ENCODE measurements at regions not wholly inside any gene's neighbourhood (a gene's known extent, or its start where the extent isn't known, plus 50 kb on each side); places are given as distances from the start of the nearest gene placed in this dataset.
A peak's percentile ranks its signal among the peaks of the same experiment; 100 is the strongest.

- no peak for DNase-seq
Measured at GRCh38 chr14:104292084-104292970, 153.9 kb downstream of the KIF26A start.

GRCh38 chr14:104293231-104293841 lies 154.9 kb downstream of the KIF26A start:
- DNase-seq, result no peak

GRCh38 chr14:104293851-104294627 lies 155.7 kb downstream of the KIF26A start:
- peak in 1 of 2 experiments; percentile 23 for DNase-seq

GRCh38 chr14:104294628-104294982 lies 156.2 kb downstream of the KIF26A start:
- no peak for DNase-seq

GRCh38 chr14:104294983-104295680 lies 156.7 kb downstream of the KIF26A start:
- no peak for DNase-seq

GRCh38 chr14:104295681-104296387 lies 157.4 kb downstream of the KIF26A start:
- peak; percentile 13 to 37 for DNase-seq

- peak; percentile 82 to 94 for DNase-seq
Measured at GRCh38 chr14:104296388-104297312, 158.3 kb downstream of the KIF26A start.

- no peak for DNase-seq
Measured at GRCh38 chr14:104297313-104297704, 158.9 kb downstream of the KIF26A start.

- no peak for DNase-seq
Measured at GRCh38 chr14:104297721-104298401, 159.5 kb downstream of the KIF26A start.

GRCh38 chr14:104298458-104298857 lies 160.1 kb downstream of the KIF26A start:
- no peak for DNase-seq

- DNase-seq, result no peak
Measured at GRCh38 chr14:104299993-104300761, 161.8 kb downstream of the KIF26A start.

- DNase-seq, result no peak
Measured at GRCh38 chr14:104301731-104302460, 163.5 kb downstream of the KIF26A start.

GRCh38 chr14:104302794-104303405 lies 164.5 kb downstream of the KIF26A start:
- DNase-seq, result no peak

GRCh38 chr14:104303705-104304425 lies 165.5 kb downstream of the KIF26A start:
- DNase-seq, result no peak

- DNase-seq, result no peak
Measured at GRCh38 chr14:104304451-104305351, 166.3 kb downstream of the KIF26A start.

All from NCI-H524 (cell line).